DMS153 treated with DMSO at 0.1 percent for 48 hours (cell line): ENCODE measurements at regions not wholly inside any gene's neighbourhood (a gene's known extent, or its start where the extent isn't known, plus 50 kb on each side); places are given as distances from the start of the nearest gene placed in this dataset.
"Not testable (repeated sequence)": the region's sequence is repeated elsewhere in the genome, so short reads cannot be mapped to it uniquely, and the experiment has no call there.

Experiments
- DNase-seq: peaks from one replicate; lab custom pipeline; 2025; ENCODE audit not compliant: unreplicated experiment; lab: John Stamatoyannopoulos, UW

DNA sequence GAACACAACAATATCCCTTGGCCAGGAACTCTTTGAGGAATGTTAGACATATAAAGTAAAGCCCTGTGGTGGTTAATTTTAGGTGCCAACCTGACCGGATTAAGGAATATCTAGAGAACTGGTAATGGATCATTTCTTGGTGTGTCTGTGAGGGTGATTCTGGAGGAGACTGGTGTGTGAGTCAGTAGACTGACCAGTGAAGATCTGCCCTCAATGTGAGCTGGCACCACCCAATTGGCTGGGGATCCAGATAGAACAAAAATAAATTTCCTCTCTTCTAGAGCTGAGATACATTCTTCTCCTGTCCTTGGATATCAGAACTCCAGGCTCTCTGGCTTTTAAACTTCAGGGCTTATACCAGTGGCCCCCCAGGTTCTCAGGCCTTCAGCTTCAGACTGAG, 56.2 kb upstream of the TNPO1 start:
- no peak for DNase-seq

DNA sequence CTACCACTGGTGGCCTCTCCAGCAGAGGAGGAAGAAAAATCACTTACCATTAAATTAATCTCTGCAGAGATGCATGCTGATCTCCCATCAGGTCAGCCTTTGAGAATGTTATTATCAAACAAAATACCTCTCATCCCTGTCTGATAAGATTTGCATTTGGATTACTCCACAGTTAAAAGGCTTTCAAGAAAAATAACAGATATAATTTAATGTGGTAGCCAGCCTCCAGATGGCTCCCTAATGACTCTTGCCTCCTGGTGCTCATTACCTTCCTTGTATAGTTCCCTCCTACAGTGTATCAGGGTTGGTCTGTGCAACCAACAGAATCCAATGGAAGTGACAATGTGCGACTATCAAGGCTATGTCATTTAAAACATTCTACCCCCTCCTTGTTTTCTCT, 63.6 kb upstream of the TNPO1 start:
- DNase-seq = no peak

DNA sequence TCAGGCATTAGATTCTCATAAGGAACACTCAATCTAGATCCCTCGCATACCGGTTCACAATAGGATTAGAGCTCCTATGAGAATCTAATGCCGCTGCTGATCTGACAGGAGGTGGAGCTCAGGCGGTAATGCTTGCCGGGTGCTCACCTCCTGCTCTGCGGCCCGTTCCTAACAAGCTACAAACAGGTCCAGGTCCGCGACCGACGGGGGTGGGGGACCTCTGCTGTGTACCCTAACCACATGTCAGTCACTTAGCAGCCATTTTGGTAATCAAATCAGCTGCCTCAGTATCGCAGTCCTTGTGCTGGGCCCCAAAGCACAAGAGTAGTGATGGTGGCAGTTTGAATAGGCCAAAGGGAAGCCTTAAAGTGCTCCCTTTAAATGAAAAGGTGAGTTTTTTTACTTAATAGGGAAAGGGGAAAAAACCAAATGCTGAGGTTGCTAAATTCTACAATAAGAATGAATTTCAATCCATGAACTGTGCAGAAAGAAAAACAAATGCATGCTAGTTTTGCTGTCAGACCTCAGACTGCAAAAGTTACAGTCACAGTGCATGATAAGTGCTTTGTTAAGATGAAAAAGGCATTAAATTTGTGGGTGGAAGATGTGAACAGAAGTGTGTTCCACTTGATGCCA, 67.0 kb upstream of the TNPO1 start:
- no peak for DNase-seq

DNA sequence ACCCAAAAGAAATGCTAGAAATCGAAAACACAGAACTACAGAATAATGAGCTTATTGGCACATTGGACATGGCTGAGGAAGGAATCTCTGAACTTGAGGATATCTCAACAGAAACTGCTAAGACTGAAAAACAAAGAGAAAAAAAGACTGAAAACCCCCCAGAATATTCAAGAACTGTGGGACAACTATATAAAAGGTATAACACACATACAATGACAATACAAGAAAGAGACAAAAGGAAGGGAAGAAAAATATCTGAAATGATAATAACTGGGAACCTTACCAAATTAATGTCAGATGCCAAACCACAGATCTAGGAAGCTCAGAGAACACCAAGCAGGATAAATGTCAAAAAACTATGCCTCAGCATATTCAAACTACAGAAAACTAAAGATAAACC, 68.6 kb upstream of the TNPO1 start:
- DNase-seq = no peak

DNA sequence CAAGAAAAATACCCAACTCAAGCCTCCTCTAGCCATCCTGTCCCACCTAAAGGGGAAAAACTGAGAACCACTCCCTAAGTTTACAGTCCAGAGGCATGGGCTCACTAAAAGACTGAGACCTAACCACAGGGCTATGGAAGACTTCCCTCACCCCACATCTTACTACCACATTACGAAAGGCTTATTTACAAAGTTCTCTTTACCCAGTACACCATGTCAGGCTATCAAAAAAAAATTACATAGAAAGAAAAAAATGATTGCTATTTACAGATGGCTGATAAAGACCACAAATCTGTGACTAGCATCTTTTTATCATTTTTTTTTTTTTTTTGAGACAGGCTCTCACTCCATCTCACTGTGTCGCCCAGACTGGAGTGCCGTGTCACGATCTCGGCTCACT, 69.7 kb upstream of the TNPO1 start:
- no peak for DNase-seq

DNA sequence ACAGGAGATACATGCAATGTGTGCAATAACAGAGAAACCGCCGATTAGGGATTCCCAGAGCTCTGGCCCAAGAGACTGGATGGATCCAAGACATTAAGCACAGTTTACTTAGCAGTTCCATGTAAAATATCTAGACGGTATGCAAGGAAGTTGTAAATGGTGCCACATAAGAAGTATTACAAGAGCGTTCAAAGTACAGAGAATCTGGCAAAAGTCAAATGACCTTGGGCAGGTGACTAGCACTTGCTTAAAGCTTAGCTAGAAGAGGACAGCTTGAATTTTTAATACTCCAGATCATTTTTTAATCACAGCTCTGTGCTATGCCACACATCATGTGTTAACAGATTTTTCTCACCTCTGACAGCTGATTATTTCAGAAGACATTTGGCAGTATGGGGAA, 72.3 kb upstream of the TNPO1 start:
- DNase-seq = no peak

DNA sequence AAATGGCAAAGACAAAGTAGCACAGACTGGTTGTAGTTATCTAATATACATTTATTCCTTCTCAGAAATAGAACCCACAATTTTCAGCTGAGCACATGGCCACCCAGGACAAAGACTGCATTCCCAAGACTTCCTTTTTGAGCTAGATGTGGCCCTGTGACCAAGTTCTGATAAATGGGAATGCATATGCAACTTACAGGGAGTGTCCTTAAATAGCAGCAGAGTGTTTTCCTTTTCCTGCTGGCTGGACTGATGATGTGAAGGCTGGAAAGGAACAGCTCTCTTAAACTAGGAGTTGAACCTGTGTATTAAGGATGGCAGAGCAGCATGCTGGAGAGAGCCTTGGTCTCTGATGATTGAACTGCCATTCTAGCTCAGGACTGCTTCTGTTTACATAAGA, 74.7 kb upstream of the TNPO1 start:
- no peak for DNase-seq

DNA sequence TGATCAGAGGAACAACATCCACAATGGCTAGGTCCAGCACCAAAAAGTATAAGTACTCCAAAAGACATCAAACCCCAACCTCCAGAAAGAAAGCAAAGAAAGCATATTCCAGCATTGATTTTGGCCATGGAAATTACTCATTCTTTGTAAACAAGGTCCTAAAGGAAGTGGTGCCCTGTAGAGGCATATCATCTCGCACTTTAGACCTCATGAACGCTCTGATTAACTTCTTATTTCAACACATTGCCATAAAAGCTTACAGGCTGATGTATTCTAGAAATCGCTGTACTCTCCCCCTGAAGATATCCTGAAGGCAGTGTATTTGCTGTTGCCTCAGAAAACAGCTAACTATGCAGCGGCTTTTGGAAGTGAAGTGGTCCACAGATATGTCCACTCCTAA, 82.7 kb upstream of the TNPO1 start:
- no peak for DNase-seq

DNA sequence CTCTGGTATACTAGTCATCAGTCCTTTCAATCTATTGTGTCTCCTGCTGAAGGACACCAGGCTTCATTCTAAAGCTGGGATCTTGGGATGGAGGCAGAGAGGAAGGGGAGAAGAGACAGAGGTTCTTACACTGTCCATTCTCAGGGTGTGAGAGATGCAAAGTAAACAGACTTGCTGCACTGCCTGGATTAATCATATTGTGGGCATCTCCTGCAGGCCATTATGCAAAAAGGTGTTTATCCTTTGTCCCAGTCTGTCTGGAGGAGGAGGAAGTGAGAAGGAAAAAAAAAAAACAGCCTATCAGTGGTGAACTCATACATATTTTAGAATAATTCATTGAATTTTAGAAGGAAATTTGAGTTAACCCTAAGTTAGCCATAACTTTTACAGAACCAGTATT, 92.9 kb upstream of the TNPO1 start:
- DNase-seq = no peak

DNA sequence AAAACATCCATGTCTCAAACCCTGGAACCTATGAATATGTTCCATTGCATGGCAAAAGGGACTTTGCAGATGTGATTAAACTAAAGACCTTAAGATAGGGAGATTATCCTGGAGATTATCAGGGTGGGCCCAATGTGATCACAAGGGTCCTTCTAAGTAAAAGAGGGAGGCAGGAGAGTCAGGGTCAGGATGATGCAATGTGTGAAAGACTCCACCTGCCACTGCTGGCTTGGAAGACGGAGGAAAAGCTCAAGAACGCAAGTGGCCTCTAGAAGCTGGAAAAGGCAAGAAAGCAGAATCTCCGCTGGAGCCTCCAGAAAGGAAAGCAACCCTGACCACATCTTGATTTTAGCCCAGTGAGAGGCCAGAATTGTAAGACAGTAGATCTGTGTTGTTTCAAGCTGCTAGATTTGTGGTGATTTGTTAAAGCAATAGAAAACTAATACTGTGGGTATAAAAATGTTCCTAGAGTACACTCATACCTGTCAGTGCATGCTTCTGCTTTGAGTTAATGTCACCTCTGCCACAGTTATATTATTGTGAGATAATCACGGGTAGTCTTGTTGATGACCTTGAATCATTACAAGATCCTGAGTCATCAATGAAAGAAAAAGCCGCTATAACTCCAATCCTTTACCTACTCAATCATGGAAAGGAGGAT, 93.5 kb upstream of the TNPO1 start:
- no peak for DNase-seq

DNA sequence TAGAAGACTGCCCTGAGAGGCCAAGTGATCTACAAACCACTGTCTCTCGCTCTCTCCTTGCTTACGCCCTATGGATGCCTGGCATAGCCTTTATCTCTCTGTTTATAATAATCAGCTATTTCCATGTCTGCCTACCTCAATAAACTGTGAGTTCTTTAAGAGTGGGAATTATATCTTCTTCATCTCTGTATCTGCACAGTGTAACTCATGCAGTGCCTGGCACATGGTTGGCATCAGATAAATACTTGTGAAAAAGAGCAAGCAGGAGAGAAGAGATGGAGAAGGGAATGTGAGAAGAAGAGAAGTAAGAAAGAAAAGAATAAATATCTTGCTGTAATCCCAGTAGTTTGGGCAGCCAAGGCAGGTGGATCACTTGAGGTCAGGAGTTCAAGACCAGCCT, 94.6 kb upstream of the TNPO1 start:
- no peak for DNase-seq

DNA sequence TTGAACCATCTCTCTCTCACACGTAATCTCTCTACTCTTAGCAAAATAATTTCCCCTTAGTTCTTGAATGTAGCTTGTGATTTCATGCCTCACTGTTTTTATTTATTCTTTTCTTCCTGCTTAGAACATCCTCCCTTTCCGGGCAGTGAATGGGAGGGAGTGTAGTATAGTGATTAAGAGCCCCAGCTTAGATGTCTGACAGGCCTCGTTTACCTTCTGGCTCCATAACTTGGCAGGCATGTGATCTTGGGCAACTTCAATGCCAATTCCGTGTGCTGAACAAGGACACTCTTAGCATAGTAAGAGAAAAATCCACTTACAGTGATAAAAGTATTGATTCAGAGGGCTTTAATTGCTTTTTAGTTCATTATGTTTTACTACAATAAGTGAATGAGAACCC, 96.3 kb upstream of the TNPO1 start:
- no peak for DNase-seq

DNA sequence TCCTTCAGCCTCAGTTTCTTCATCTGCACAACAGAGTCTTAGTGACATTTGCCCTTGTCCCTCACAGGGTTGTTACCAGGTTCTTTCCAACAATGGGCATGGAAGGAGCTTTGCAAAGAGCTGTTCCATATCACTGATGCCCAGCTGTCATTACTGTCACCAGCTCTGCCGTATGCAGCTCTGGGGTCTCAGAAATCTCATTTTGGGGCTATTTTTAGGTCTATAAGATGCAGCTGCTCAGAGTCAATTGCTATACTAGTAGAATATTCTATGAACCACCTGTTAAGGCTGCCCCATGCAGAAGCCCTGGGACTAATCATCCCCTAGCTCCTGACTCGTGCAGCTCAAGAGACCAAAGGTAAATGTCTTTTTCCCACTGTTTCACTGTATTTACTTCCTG, 105.1 kb upstream of the TNPO1 start:
- DNase-seq = peak; percentile 21

DNA sequence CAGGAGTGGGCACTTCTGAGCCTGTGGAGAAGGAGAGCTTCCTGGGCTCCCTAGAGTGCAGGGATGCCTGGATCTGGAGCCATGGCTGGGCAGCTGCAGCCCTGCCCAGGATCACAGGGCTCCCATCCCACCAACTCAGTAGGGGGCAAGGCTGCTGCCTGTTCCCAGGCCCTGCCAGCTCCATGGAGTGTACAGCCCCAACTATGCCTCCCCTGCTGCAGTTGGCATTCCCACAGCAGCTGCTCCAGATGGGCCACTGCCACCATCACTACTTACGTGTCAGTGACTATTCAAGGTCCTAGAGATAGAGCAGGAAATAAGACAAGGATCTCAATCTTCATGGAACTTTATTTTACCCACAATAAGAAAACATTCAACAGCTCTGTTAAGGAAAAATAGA, 107.1 kb upstream of the TNPO1 start:
- DNase-seq = no peak

DNA sequence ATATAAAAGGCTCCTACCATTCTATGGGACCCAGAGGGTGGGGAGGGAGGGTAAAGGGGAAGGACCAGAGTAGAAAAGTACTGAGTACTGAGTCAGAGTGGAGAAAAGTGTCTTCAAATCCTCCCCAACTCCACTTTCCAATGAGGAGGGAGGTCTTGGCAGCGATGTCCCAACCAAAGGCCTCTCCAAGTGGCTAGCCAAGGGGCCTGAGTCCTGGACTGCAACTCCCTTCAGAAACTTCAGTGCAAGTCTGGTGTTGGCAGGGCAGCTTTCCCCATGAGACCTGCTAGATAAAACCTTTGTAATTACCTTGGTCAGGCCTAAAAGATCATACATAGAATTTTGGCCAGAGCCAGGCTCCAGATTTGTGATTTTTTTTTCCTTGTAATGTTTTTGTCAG, 111.3 kb upstream of the TNPO1 start:
- no peak for DNase-seq

DNA sequence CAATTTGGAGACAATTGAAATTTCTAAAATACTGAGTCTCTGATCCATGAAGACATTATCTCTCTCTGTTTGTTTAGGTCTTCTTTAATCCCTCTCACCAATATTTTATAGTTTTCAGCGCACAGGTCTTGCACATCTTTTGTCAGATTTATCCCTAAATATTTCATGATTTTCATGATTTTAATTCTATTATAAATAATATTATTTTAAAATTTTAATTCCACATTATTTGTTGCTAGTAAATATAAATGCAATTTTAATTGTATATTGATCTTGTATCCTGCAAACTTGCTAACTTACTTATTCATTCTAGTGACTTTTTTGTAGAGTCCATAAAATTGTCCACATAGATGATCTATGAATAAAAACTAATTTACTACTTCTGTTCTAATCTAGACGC, 112.6 kb upstream of the TNPO1 start:
- no peak for DNase-seq

DNA sequence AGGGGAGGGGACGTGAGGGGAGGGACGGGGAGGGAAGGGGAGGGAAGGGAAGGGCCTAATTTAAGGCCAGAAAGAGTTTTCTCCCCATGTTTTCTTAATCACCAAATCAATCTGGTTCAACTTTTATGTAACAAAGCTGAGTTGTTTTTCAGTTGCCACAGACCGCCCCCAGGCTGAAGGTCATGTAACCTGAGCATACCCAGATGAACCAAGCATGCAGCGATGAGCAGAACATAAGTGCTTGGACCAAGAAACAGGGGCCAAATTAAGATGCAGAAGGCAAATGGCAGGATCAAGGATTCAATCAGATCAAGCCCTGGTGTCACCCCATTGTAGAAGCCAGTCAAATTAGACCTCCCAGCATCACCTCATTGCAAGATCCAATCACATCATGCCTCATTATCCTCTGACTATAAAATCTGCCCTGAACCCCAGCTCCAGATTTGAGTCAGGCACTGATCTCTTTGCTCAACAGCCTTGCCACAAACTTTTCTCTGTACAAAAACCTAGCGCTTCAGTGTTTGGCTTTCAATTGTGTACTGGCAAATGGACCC, 113.5 kb upstream of the TNPO1 start:
- DNase-seq = no peak

DNA sequence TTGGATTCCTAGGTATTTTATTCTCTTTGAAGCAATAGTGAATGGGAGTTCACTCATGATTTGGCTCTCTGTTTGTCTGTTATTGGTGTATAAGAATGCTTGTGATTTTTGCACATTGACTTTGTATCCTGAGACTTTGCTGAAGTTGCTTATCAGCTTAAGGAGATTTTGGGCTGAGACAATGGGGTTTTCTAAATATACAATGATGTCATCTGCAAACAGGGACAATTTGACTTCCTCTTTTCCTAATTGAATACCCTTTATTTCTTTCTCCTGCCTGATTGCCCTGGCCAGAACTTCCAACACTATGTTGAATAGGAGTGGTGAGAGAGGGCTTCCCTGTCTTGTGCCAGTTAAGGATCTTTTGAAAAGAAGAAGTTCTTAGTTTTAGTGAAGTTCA, 114.4 kb upstream of the TNPO1 start:
- not testable (repeated sequence) for DNase-seq

DNA sequence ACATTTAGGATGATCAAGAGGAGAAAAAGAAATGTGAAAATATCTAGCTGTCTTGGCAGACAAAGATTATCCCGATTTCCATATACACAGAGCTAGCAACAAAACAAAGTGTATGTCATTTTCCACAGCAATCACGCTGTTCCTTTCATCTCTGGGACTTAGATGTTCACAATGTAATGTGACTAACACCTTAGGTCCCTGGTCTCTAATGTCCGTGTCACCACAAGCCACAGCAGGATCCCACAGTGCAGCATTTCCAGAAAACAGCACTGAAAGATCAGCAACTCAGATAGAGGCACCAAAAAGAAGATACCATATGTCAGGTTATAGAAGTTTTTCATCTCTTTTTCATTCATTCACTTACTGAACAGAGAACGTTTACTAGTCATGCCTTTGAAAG, 118.0 kb upstream of the TNPO1 start:
- no peak for DNase-seq

DNA sequence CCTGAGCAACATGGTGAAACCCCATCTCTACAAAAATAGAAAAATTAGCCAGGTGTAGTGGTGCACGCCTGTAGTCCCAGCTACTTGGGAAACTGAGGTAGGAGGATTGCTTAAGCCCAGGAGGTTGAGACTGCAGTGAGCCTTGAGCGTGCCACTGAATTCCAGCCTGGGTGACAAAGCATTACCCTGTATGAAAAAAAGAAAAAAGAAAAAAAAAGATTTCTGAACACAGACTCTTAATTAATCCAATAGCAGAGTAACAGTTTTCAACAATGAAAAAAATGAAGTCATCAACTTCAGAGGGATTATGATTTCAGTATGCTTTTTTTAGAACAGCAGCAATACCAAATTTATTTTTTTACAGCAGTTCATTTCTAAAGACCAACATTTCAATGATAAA, 118.8 kb upstream of the TNPO1 start:
- DNase-seq = no peak

DNA sequence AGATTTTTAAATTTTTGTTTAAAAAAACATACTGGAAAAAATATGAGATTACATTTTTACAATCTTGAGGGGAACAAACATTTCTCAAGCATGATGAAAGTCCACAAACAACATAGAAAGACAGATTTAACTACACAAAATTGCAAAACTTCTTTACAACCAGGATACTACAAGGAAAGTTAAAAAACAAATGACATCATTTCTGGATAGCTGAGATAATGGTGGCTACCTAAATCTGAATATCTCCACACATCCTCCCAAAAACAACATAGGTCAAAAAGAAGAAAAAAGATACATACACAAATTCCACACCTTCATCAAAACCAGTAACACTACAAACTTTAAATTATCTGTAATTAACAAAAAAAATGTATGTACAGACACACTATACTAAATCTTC, 120.8 kb upstream of the TNPO1 start:
- no peak for DNase-seq

DNA sequence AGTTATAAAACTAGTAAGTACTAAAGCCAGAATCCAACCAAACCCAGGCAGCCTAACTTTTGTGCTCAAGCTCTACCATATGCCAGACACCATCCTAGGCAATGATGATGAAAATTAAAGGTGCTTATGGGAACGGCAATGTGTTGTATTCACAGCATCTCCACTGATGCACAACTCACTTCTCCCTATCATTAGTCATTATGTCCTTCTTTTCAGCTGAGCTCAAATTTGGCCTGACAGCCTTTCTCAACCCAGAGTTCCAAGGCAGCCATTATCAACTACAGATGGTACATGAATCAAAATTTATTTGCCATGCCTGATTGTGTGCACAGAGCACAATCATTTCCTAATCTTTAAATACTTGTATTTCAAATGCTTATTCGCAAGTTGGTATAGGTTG, 121.6 kb upstream of the TNPO1 start:
- no peak for DNase-seq
